ENCODE measurements at regions not wholly inside any gene's neighbourhood (a gene's known extent, or its start where the extent isn't known, plus 50 kb on each side); places are given as distances from the start of the nearest gene placed in this dataset.

DNA sequence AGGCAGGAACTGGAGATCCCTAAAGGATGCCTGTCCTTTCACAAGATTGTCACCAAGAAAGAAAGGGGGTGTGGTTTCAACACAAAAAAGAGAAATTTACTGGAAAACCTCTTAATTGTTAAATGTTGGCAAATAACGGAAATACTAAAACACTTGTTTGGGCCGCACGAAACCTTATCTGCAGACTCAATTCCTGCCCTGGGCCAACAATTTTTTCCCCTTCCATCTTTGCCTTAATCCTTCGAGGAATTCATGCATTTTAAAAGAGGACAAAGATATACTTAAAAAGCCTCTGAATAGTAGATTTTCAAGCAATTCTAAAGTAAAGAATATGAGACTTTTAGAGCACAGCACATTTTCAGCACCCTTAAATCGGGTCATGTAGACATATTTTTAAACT lies 366.2 kb downstream of the DUSP6 start:
- no peak for TF ChIP-seq POLR2A (IDR thresholded peaks at IDR 0.05)
- TF ChIP-seq, protein P1, sequence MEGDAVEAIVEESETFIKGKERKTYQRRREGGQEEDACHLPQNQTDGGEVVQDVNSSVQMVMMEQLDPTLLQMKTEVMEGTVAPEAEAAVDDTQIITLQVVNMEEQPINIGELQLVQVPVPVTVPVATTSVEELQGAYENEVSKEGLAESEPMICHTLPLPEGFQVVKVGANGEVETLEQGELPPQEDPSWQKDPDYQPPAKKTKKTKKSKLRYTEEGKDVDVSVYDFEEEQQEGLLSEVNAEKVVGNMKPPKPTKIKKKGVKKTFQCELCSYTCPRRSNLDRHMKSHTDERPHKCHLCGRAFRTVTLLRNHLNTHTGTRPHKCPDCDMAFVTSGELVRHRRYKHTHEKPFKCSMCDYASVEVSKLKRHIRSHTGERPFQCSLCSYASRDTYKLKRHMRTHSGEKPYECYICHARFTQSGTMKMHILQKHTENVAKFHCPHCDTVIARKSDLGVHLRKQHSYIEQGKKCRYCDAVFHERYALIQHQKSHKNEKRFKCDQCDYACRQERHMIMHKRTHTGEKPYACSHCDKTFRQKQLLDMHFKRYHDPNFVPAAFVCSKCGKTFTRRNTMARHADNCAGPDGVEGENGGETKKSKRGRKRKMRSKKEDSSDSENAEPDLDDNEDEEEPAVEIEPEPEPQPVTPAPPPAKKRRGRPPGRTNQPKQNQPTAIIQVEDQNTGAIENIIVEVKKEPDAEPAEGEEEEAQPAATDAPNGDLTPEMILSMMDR (IDR thresholded peaks at IDR 0.05), result no peak
- TF ChIP-seq POLR2AphosphoS5 (IDR thresholded peaks at IDR 0.05), result no peak

All from gastroesophageal sphincter (tissue), 3 donors.